Fibroblast of the aortic adventitia (primary cell): ENCODE measurements at regions not wholly inside any gene's neighbourhood (a gene's known extent, or its start where the extent isn't known, plus 50 kb on each side); places are given as distances from the start of the nearest gene placed in this dataset.

Experiments
- DNase-seq: peaks from one replicate; pipeline ENCODE4 v3.0.0-alpha.2; 2010; ENCODE audit warnings: low read depth
- H3K4me3 ChIP-seq: 2 replicates; pipeline ENCODE4 v1.5.1; 2011; ENCODE audit warnings: low read depth, mild to moderate bottlenecking, control low read depth, low read length, moderate library complexity
- CTCF ChIP-seq: IDR thresholded peaks from 2 replicates; pipeline ENCODE4 v1.5.1; 2011; ENCODE audit warnings: mild to moderate bottlenecking, low read length, control low read depth, inconsistent platforms; ENCODE audit not compliant: insufficient read depth

GRCh38 chr20:57795342-57795697 is 85.5 kb upstream of the PMEPA1 start:
- H3K4me3 ChIP-seq, result no peak overlapping the region
- no peak for TF ChIP-seq CTCF
- DNase-seq, result no peak

GRCh38 chr20:57794600-57795341 is 85.0 kb upstream of the PMEPA1 start:
- TF ChIP-seq CTCF, result no peak
- no peak for DNase-seq
- H3K4me3 ChIP-seq, result no peak overlapping the region

GRCh38 chr20:57794036-57794435 is 84.2 kb upstream of the PMEPA1 start:
- DNase-seq, result no peak
- no peak for TF ChIP-seq CTCF

GRCh38 chr20:57793421-57793820 is 83.6 kb upstream of the PMEPA1 start:
- TF ChIP-seq CTCF, result no peak
- DNase-seq, result no peak
- no peak overlapping the region for H3K4me3 ChIP-seq

More at GRCh38 chr20:57794036-57794435, 84.2 kb upstream of the PMEPA1 start:
- H3K4me3 ChIP-seq, result no peak overlapping the region

- H3K4me3 ChIP-seq, result no peak overlapping the region
- no peak for DNase-seq
- TF ChIP-seq CTCF, result no peak
These were observed 82.7 kb upstream of the PMEPA1 start for GRCh38 chr20:57792386-57793080.

- no peak overlapping the region for H3K4me3 ChIP-seq
- no peak for TF ChIP-seq CTCF
- no peak for DNase-seq
These were observed 82.2 kb upstream of the PMEPA1 start for GRCh38 chr20:57791966-57792365.
